Liver (tissue), 3 donors: ENCODE measurements at regions not wholly inside any gene's neighbourhood (a gene's known extent, or its start where the extent isn't known, plus 50 kb on each side); places are given as distances from the start of the nearest gene placed in this dataset.

Experiments
- FOXA1 ChIP-seq: IDR thresholded peaks from 2 replicates; pipeline ENCODE4 v1.6.1; 2016; ENCODE audit warnings: antibody characterized with exemption
- GABPA ChIP-seq, 2 donors: IDR thresholded peaks in 1 of 2; conservative IDR thresholded peaks in 1 of 2; 2 replicates each; pipeline ENCODE4 v1.6.1; 2016; ENCODE audit warnings: antibody characterized with exemption in 2 of 2, mild to moderate bottlenecking in 1 of 2, moderate library complexity in 1 of 2
- HNF4A ChIP-seq, 2 donors: conservative IDR thresholded peaks; 2 replicates each; pipeline ENCODE4 v1.6.1; 2016; ENCODE audit warnings: antibody characterized with exemption in 2 of 2, mild to moderate bottlenecking in 2 of 2
- JUND ChIP-seq, 2 donors: IDR thresholded peaks; 2 replicates each; pipeline ENCODE4 v1.6.1; 2016; ENCODE audit warnings: antibody characterized with exemption in 2 of 2
- RAD21 ChIP-seq, 2 donors: IDR thresholded peaks; 2 replicates each; pipeline ENCODE4 v1.6.1; 2016; ENCODE audit warnings: antibody characterized with exemption in 2 of 2, mild to moderate bottlenecking in 2 of 2
- RXRA ChIP-seq, 2 donors: IDR thresholded peaks; 2 replicates each; pipeline ENCODE4 v1.6.1; 2017 to 2018; ENCODE audit warnings: antibody characterized with exemption in 2 of 2, mild to moderate bottlenecking in 1 of 2
- SP1 ChIP-seq: IDR thresholded peaks from 2 replicates; pipeline ENCODE4 v1.6.1; 2018; ENCODE audit warnings: antibody characterized with exemption, mild to moderate bottlenecking
- TAF1 ChIP-seq: conservative IDR thresholded peaks from 2 replicates; pipeline ENCODE4 v1.6.1; 2016; ENCODE audit warnings: antibody characterized with exemption, mild to moderate bottlenecking
- YY1 ChIP-seq: IDR thresholded peaks from 2 replicates; pipeline ENCODE4 v1.6.1; 2016; ENCODE audit warnings: antibody characterized with exemption, mild to moderate bottlenecking
- TF ChIP-seq, protein P1 (sequence below): fragments of 150-350 bp; IDR thresholded peaks from 2 replicates; pipeline ENCODE4 v1.5.1; 2017; ENCODE audit warnings: improper control_type of control experiment, low read depth, low read length; ENCODE audit not compliant: missing input control
- TF ChIP-seq, protein P2 (sequence below): IDR thresholded peaks from 2 replicates; pipeline ENCODE4 v1.6.1; 2016; ENCODE audit warnings: antibody characterized with exemption
- TF ChIP-seq, protein P3 (sequence below): IDR thresholded peaks from 2 replicates; pipeline ENCODE4 v1.6.1; 2016; ENCODE audit warnings: antibody characterized with exemption, mild to moderate bottlenecking
- TF ChIP-seq, protein P4 (sequence below): IDR thresholded peaks from 2 replicates; pipeline ENCODE4 v1.6.1; 2016; ENCODE audit warnings: antibody characterized with exemption
- TF ChIP-seq, protein P5 (sequence below): IDR thresholded peaks from 2 replicates; pipeline ENCODE4 v1.6.1; 2016; ENCODE audit warnings: antibody characterized with exemption
- donor health status: healthy.
- donor health status: healthy.

DNA sequence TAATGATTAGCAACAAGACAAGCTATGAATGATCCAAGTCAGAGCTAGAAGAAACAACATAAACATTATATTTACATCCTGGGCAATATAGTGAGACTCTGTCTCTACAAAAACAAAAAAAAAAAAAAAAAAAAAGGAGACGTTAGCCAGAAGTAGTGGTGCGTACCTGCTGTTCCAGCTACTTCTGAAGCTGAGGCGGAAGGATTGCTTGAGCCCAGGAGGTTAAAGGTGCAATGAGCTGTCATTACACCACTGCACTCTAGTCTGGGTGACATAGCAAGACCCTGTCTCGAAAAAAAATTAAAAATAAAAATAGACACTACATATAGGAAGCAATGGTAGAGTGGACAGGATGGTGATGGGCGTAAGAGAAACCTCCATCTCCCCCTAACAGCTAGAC lies 144.6 kb upstream of the VCX3A start:
- TF ChIP-seq, protein P1, sequence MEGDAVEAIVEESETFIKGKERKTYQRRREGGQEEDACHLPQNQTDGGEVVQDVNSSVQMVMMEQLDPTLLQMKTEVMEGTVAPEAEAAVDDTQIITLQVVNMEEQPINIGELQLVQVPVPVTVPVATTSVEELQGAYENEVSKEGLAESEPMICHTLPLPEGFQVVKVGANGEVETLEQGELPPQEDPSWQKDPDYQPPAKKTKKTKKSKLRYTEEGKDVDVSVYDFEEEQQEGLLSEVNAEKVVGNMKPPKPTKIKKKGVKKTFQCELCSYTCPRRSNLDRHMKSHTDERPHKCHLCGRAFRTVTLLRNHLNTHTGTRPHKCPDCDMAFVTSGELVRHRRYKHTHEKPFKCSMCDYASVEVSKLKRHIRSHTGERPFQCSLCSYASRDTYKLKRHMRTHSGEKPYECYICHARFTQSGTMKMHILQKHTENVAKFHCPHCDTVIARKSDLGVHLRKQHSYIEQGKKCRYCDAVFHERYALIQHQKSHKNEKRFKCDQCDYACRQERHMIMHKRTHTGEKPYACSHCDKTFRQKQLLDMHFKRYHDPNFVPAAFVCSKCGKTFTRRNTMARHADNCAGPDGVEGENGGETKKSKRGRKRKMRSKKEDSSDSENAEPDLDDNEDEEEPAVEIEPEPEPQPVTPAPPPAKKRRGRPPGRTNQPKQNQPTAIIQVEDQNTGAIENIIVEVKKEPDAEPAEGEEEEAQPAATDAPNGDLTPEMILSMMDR = no peak
- TF ChIP-seq, protein P2, sequence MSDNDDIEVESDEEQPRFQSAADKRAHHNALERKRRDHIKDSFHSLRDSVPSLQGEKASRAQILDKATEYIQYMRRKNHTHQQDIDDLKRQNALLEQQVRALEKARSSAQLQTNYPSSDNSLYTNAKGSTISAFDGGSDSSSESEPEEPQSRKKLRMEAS = no peak
- TF ChIP-seq FOXA1 (no peak), YY1 (no peak), GABPA (IDR thresholded peaks at IDR 0.05 in 1 of 2, conservative IDR thresholded peaks at IDR 0.05 in 1 of 2) (no peak), JUND (IDR thresholded peaks at IDR 0.05) (no peak), SP1 (no peak), HNF4A (conservative IDR thresholded peaks at IDR 0.05) (no peak), RAD21 (IDR thresholded peaks at IDR 0.05) (no peak), TAF1 (no peak), RXRA (IDR thresholded peaks at IDR 0.05) (no peak)
- TF ChIP-seq, protein P3, sequence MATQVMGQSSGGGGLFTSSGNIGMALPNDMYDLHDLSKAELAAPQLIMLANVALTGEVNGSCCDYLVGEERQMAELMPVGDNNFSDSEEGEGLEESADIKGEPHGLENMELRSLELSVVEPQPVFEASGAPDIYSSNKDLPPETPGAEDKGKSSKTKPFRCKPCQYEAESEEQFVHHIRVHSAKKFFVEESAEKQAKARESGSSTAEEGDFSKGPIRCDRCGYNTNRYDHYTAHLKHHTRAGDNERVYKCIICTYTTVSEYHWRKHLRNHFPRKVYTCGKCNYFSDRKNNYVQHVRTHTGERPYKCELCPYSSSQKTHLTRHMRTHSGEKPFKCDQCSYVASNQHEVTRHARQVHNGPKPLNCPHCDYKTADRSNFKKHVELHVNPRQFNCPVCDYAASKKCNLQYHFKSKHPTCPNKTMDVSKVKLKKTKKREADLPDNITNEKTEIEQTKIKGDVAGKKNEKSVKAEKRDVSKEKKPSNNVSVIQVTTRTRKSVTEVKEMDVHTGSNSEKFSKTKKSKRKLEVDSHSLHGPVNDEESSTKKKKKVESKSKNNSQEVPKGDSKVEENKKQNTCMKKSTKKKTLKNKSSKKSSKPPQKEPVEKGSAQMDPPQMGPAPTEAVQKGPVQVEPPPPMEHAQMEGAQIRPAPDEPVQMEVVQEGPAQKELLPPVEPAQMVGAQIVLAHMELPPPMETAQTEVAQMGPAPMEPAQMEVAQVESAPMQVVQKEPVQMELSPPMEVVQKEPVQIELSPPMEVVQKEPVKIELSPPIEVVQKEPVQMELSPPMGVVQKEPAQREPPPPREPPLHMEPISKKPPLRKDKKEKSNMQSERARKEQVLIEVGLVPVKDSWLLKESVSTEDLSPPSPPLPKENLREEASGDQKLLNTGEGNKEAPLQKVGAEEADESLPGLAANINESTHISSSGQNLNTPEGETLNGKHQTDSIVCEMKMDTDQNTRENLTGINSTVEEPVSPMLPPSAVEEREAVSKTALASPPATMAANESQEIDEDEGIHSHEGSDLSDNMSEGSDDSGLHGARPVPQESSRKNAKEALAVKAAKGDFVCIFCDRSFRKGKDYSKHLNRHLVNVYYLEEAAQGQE = no peak
- TF ChIP-seq, protein P4, sequence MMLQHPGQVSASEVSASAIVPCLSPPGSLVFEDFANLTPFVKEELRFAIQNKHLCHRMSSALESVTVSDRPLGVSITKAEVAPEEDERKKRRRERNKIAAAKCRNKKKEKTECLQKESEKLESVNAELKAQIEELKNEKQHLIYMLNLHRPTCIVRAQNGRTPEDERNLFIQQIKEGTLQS = no peak
- TF ChIP-seq, protein P5, sequence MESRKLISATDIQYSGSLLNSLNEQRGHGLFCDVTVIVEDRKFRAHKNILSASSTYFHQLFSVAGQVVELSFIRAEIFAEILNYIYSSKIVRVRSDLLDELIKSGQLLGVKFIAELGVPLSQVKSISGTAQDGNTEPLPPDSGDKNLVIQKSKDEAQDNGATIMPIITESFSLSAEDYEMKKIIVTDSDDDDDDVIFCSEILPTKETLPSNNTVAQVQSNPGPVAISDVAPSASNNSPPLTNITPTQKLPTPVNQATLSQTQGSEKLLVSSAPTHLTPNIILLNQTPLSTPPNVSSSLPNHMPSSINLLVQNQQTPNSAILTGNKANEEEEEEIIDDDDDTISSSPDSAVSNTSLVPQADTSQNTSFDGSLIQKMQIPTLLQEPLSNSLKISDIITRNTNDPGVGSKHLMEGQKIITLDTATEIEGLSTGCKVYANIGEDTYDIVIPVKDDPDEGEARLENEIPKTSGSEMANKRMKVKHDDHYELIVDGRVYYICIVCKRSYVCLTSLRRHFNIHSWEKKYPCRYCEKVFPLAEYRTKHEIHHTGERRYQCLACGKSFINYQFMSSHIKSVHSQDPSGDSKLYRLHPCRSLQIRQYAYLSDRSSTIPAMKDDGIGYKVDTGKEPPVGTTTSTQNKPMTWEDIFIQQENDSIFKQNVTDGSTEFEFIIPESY = no peak
